ENCODE measurements at regions not wholly inside any gene's neighbourhood (a gene's known extent, or its start where the extent isn't known, plus 50 kb on each side); places are given as distances from the start of the nearest gene placed in this dataset.

- H3K4me3 ChIP-seq, result no peak overlapping the region
- no peaks in the 10 kb centered on the region for H3K9me3 ChIP-seq
- H3K36me3 ChIP-seq, result no peaks in the 10 kb centered on the region
- no peak for TF ChIP-seq POLR2A (IDR thresholded peaks at IDR 0.05)
- TF ChIP-seq CTCF (IDR thresholded peaks at IDR 0.05), result no peak
- TF ChIP-seq EP300 (IDR thresholded peaks at IDR 0.05), result no peak
- H3K27ac ChIP-seq, result no peak overlapping the region
- no peaks in the 10 kb centered on the region for H3K27me3 ChIP-seq
- H3K4me1 ChIP-seq, result no peaks in the 10 kb centered on the region
- WGBS, 2 donors, result 90% methylated on average over 2 of the region's 2 CpGs
- no peak for DNase-seq (ENCODE audit: low spot score in 2 of 2)
These were observed 310.7 kb upstream of the MTNR1B start for GRCh38 chr11:92658733-92659132.

- WGBS, 2 donors, result 74 to 78% methylated on average over 3 of the region's 3 CpGs
- Histone ChIP-seq H3K27ac (no peak overlapping the region), H3K36me3 (no peaks in the 10 kb centered on the region), H3K27me3 (no peaks in the 10 kb centered on the region), H3K4me1 (no peaks in the 10 kb centered on the region), H3K9me3 (no peaks in the 10 kb centered on the region), H3K4me3 (no peak overlapping the region)
- no peak for DNase-seq (ENCODE audit: low spot score in 2 of 2)
- TF ChIP-seq CTCF (IDR thresholded peaks at IDR 0.05) (no peak), EP300 (IDR thresholded peaks at IDR 0.05) (no peak), POLR2A (IDR thresholded peaks at IDR 0.05) (no peak)
These were observed 309.7 kb upstream of the MTNR1B start for GRCh38 chr11:92659793-92660192.

- H3K9me3 ChIP-seq, result no peaks in the 10 kb centered on the region
- H3K4me3 ChIP-seq, result no peak overlapping the region
- H3K4me1 ChIP-seq, result no peaks in the 10 kb centered on the region
- TF ChIP-seq POLR2A (IDR thresholded peaks at IDR 0.05), result no peak
- TF ChIP-seq EP300 (IDR thresholded peaks at IDR 0.05), result no peak
- no peak for TF ChIP-seq CTCF (IDR thresholded peaks at IDR 0.05)
- no peaks in the 10 kb centered on the region for H3K36me3 ChIP-seq
- WGBS, 2 donors, result 77 to 82% methylated on average over 6 of the region's 6 CpGs
- DNase-seq (ENCODE audit: low spot score in 2 of 2), result no peak
- no peaks in the 10 kb centered on the region for H3K27me3 ChIP-seq
- no peak overlapping the region for H3K27ac ChIP-seq
These were observed 306.7 kb upstream of the MTNR1B start for GRCh38 chr11:92662601-92663360.

- H3K4me1 ChIP-seq, result no peaks in the 10 kb centered on the region
- no peaks in the 10 kb centered on the region for H3K9me3 ChIP-seq
- DNase-seq (ENCODE audit: low spot score in 2 of 2), result no peak
- 88 to 91% methylated on average over 2 of the region's 2 CpGs for WGBS, 2 donors
- no peaks in the 10 kb centered on the region for H3K36me3 ChIP-seq
- no peak overlapping the region for H3K27ac ChIP-seq
- TF ChIP-seq CTCF (IDR thresholded peaks at IDR 0.05) (no peak), POLR2A (IDR thresholded peaks at IDR 0.05) (no peak), EP300 (IDR thresholded peaks at IDR 0.05) (no peak)
- no peaks in the 10 kb centered on the region for H3K27me3 ChIP-seq
- no peak overlapping the region for H3K4me3 ChIP-seq
These were observed 305.9 kb upstream of the MTNR1B start for GRCh38 chr11:92663539-92663938.

- TF ChIP-seq POLR2A (IDR thresholded peaks at IDR 0.05), result no peak
- no peak for TF ChIP-seq CTCF (IDR thresholded peaks at IDR 0.05)
- TF ChIP-seq EP300 (IDR thresholded peaks at IDR 0.05), result no peak
- Histone ChIP-seq H3K27me3 (no peaks in the 10 kb centered on the region), H3K36me3 (no peaks in the 10 kb centered on the region), H3K4me1 (no peaks in the 10 kb centered on the region), H3K4me3 (no peak overlapping the region), H3K27ac (no peak overlapping the region), H3K9me3 (no peaks in the 10 kb centered on the region)
- WGBS, 2 donors, result 59 to 62% methylated on average over 5 of the region's 5 CpGs
- no peak for DNase-seq (ENCODE audit: low spot score in 2 of 2)
These were observed 301.8 kb upstream of the MTNR1B start for GRCh38 chr11:92667486-92668152.
